ENCODE measurements at regions not wholly inside any gene's neighbourhood (a gene's known extent, or its start where the extent isn't known, plus 50 kb on each side); places are given as distances from the start of the nearest gene placed in this dataset.

GRCh38 chr2:180187611-180188010, 180.5 kb upstream of the CWC22 start:
- TF ChIP-seq CTCF (IDR thresholded peaks at IDR 0.05) (no peak), ZFX (IDR thresholded peaks at IDR 0.05; ENCODE audit: borderline replicate concordance) (no peak)

All from 22Rv1 (cell line).